H1 (cell line): ENCODE measurements at regions not wholly inside any gene's neighbourhood (a gene's known extent, or its start where the extent isn't known, plus 50 kb on each side); places are given as distances from the start of the nearest gene placed in this dataset.

Experiments
- KDM4A ChIP-seq: IDR thresholded peaks from one replicate; pipeline ENCODE4 v1.7.1; 2012; ENCODE audit warnings: low read depth, mild to moderate bottlenecking, moderate library complexity, low read length, inconsistent platforms; ENCODE audit not compliant: severe bottlenecking
- RXRA ChIP-seq: IDR thresholded peaks from 2 replicates; pipeline ENCODE4 v1.6.1; 2011; ENCODE audit warnings: low read depth, mild to moderate bottlenecking, low read length, moderate library complexity; ENCODE audit not compliant: insufficient read depth
- SUZ12 ChIP-seq: fragments of 200-600 bp; sonication (generic); IDR thresholded peaks from 2 replicates; pipeline ENCODE4 v1.6.1; 2012; ENCODE audit warnings: mild to moderate bottlenecking, inconsistent platforms, low read length, moderate library complexity, mixed read lengths
- TEAD4 ChIP-seq: IDR thresholded peaks from 2 replicates; pipeline ENCODE4 v1.6.1; 2012; ENCODE audit warnings: low read depth, low read length, inconsistent platforms, mixed read lengths
- TF ChIP-seq, protein P1 (sequence below): IDR thresholded peaks from 2 replicates; pipeline ENCODE4 v1.6.1; 2011; ENCODE audit warnings: low read length, improper control_type of control experiment

DNA sequence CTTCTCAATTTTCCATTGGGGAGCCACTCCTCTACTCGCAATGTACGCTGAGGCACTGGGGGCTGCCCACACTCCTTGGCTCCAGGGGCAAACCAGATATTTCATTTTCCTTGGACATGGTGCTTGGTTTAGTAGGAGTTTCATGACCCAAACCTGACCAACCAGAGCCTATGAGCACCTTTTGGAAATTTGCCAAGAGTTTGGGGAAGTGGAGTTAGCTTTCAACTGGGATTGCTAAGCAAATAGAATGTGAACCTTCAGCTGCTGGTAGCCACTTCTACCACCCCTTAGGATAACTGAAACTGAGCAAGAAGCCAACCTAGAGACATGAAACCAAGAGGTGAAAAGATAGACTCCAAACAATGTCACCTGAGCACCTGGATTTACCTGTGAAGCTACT is 74.9 kb upstream of the COL13A1 start (continued):
- TF ChIP-seq, protein P1, sequence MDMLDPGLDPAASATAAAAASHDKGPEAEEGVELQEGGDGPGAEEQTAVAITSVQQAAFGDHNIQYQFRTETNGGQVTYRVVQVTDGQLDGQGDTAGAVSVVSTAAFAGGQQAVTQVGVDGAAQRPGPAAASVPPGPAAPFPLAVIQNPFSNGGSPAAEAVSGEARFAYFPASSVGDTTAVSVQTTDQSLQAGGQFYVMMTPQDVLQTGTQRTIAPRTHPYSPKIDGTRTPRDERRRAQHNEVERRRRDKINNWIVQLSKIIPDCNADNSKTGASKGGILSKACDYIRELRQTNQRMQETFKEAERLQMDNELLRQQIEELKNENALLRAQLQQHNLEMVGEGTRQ, result no peak
- TF ChIP-seq SUZ12 (no peak), RXRA (no peak), KDM4A (no peak), TEAD4 (no peak)
